GM06990 (cell line): ENCODE measurements at regions not wholly inside any gene's neighbourhood (a gene's known extent, or its start where the extent isn't known, plus 50 kb on each side); places are given as distances from the start of the nearest gene placed in this dataset.

Source experiments
- DNase-seq: peaks from one replicate; pipeline ENCODE4 v3.0.0-alpha.2; 2011; ENCODE audit not compliant: insufficient read length; ENCODE audit errors: extremely low read depth
- H3K27me3 ChIP-seq: replicated peaks from 2 replicates; pipeline ENCODE4 v1.6.0; 2011; ENCODE audit warnings: low read length; ENCODE audit not compliant: control insufficient read depth, insufficient read depth
- H3K36me3 ChIP-seq: 2 replicates; pipeline ENCODE4 v1.5.1; 2011; ENCODE audit warnings: low read length; ENCODE audit not compliant: control insufficient read depth, insufficient read depth
- H3K4me3 ChIP-seq: replicated peaks from 2 replicates; pipeline ENCODE4 v1.5.1; 2011; ENCODE audit warnings: low read depth, mild to moderate bottlenecking, control low read depth, low read length
- CTCF ChIP-seq: IDR thresholded peaks from 2 replicates; pipeline ENCODE4 v1.5.1; 2011; ENCODE audit warnings: low read length, control low read depth, mild to moderate bottlenecking, inconsistent platforms; ENCODE audit not compliant: insufficient read depth, poor library complexity, severe bottlenecking

- Histone ChIP-seq H3K27me3 (no peaks in the 10 kb centered on the region), H3K4me3 (no peak overlapping the region), H3K36me3 (no peaks in the 10 kb centered on the region)
- no peak for TF ChIP-seq CTCF
- no peak for DNase-seq
Measured at GRCh38 chr5:125298258-125298657, 551.8 kb upstream of the ZNF608 start.

- DNase-seq: no peak
- Histone ChIP-seq H3K4me3 (no peak overlapping the region), H3K36me3 (no peaks in the 10 kb centered on the region), H3K27me3 (no peaks in the 10 kb centered on the region)
- no peak for TF ChIP-seq CTCF
Measured at GRCh38 chr5:125298746-125299379, 552.4 kb upstream of the ZNF608 start.

GRCh38 chr5:125301711-125302110 is 555.3 kb upstream of the ZNF608 start:
- no peak overlapping the region for H3K4me3 ChIP-seq
- H3K36me3 ChIP-seq: no peaks in the 10 kb centered on the region
- no peak for TF ChIP-seq CTCF
- H3K27me3 ChIP-seq: no peaks in the 10 kb centered on the region
- no peak for DNase-seq

- no peak for TF ChIP-seq CTCF
- Histone ChIP-seq H3K4me3 (no peak overlapping the region), H3K27me3 (no peaks in the 10 kb centered on the region), H3K36me3 (no peaks in the 10 kb centered on the region)
- no peak for DNase-seq
Measured at GRCh38 chr5:125302577-125302976, 556.1 kb upstream of the ZNF608 start.

GRCh38 chr5:125306741-125307140 is 560.3 kb upstream of the ZNF608 start:
- no peaks in the 10 kb centered on the region for H3K27me3 ChIP-seq
- no peak for TF ChIP-seq CTCF
- no peak for DNase-seq
- H3K4me3 ChIP-seq: no peak overlapping the region
- no peaks in the 10 kb centered on the region for H3K36me3 ChIP-seq

GRCh38 chr5:125310749-125311148 is 564.3 kb upstream of the ZNF608 start:
- DNase-seq: no peak
- TF ChIP-seq CTCF: no peak
- Histone ChIP-seq H3K4me3 (no peak overlapping the region), H3K36me3 (no peaks in the 10 kb centered on the region), H3K27me3 (no peaks in the 10 kb centered on the region)
